ENCODE measurements at regions not wholly inside any gene's neighbourhood (a gene's known extent, or its start where the extent isn't known, plus 50 kb on each side); places are given as distances from the start of the nearest gene placed in this dataset.

GRCh38 chr6:71481801-71482200, 193.2 kb downstream of the OGFRL1 start:
- TF ChIP-seq OSR1 (CRISPR knock-in tag; IDR thresholded peaks at IDR 0.05) (no peak), SNAI2 (CRISPR knock-in tag; IDR thresholded peaks at IDR 0.05) (no peak), ARNTL (CRISPR knock-in tag; IDR thresholded peaks at IDR 0.05; ENCODE audit: borderline replicate concordance, low read depth) (no peak), TSHZ2 (CRISPR knock-in tag; IDR thresholded peaks at IDR 0.05) (no peak), ZNF8 (CRISPR knock-in tag; IDR thresholded peaks at IDR 0.05) (no peak), TCF4 (CRISPR knock-in tag; IDR thresholded peaks at IDR 0.05; ENCODE audit: borderline replicate concordance) (no peak), ZFP3 (CRISPR knock-in tag; IDR thresholded peaks at IDR 0.05) (no peak), ZFP30 (CRISPR knock-in tag; IDR thresholded peaks at IDR 0.05) (no peak), CSDC2 (CRISPR knock-in tag; IDR thresholded peaks at IDR 0.05) (no peak), PATZ1 (CRISPR knock-in tag; IDR thresholded peaks at IDR 0.05; ENCODE audit: borderline replicate concordance) (no peak), ISL1 (CRISPR knock-in tag; IDR thresholded peaks at IDR 0.05) (no peak), RARB (CRISPR knock-in tag; IDR thresholded peaks at IDR 0.05) (no peak), ZNF565 (CRISPR knock-in tag; conservative IDR thresholded peaks at IDR 0.05; ENCODE audit: low read depth) (no peak), CREB5 (CRISPR knock-in tag; IDR thresholded peaks at IDR 0.05; ENCODE audit: low read depth) (no peak)
- no peak for ATAC-seq

GRCh38 chr6:71482742-71483141, 194.1 kb downstream of the OGFRL1 start:
- TF ChIP-seq ZNF70 (CRISPR knock-in tag; IDR thresholded peaks at IDR 0.05) (no peak), BACH2 (CRISPR knock-in tag; IDR thresholded peaks at IDR 0.05; ENCODE audit: borderline replicate concordance) (no peak), OSR1 (CRISPR knock-in tag; IDR thresholded peaks at IDR 0.05) (no peak), ESRRG (CRISPR knock-in tag; IDR thresholded peaks at IDR 0.05) (no peak), TSHZ2 (CRISPR knock-in tag; IDR thresholded peaks at IDR 0.05) (no peak), TOX (CRISPR knock-in tag; IDR thresholded peaks at IDR 0.05; ENCODE audit: borderline replicate concordance) (no peak), CREB5 (CRISPR knock-in tag; IDR thresholded peaks at IDR 0.05; ENCODE audit: low read depth) (no peak), RARB (CRISPR knock-in tag; IDR thresholded peaks at IDR 0.05) (no peak), ZNF8 (CRISPR knock-in tag; IDR thresholded peaks at IDR 0.05) (no peak), ARNTL (CRISPR knock-in tag; IDR thresholded peaks at IDR 0.05; ENCODE audit: borderline replicate concordance, low read depth) (no peak), ZNF565 (CRISPR knock-in tag; conservative IDR thresholded peaks at IDR 0.05; ENCODE audit: low read depth) (no peak), GLIS3 (CRISPR knock-in tag; IDR thresholded peaks at IDR 0.05) (no peak), ZFP3 (CRISPR knock-in tag; IDR thresholded peaks at IDR 0.05) (no peak), TCF4 (CRISPR knock-in tag; IDR thresholded peaks at IDR 0.05; ENCODE audit: borderline replicate concordance) (no peak), POU6F1 (CRISPR knock-in tag; IDR thresholded peaks at IDR 0.05; ENCODE audit: borderline replicate concordance, low read depth) (no peak), CSDC2 (CRISPR knock-in tag; IDR thresholded peaks at IDR 0.05) (no peak), PATZ1 (CRISPR knock-in tag; IDR thresholded peaks at IDR 0.05; ENCODE audit: borderline replicate concordance) (no peak)
- ATAC-seq: peak; percentile 24; the same call in 1 of the 3 replicates

All from SK-N-SH treated with all-trans-retinoic acid at 6 μM for 48 hours (cell line).